ENCODE measurements at regions not wholly inside any gene's neighbourhood (a gene's known extent, or its start where the extent isn't known, plus 50 kb on each side); places are given as distances from the start of the nearest gene placed in this dataset.

GRCh38 chr7:49137978-49138377 lies 213.6 kb downstream of the CDC14C start:
- TF ChIP-seq SUZ12 (IDR thresholded peaks at IDR 0.05; ENCODE audit: extremely low read depth, insufficient read depth, insufficient read length) (no peak), ZNF274 (IDR thresholded peaks at IDR 0.05; ENCODE audit: low read depth, low read length) (no peak), YY1 (IDR thresholded peaks at IDR 0.05; ENCODE audit: insufficient read depth, insufficient read length) (no peak)
- no peak overlapping the region for H3K4me3 ChIP-seq (ENCODE audit: insufficient read length, low read depth)
- H3K9me3 ChIP-seq (ENCODE audit: insufficient read depth, low read length) = no peaks in the 10 kb centered on the region
- H3K9ac ChIP-seq (ENCODE audit: insufficient read length, low read depth) = no peak overlapping the region
- no peaks in the 10 kb centered on the region for H3K36me3 ChIP-seq (ENCODE audit: insufficient read depth, insufficient read length, low read length)
- H3K4me1 ChIP-seq (ENCODE audit: insufficient read depth, insufficient read length) = no peaks in the 10 kb centered on the region
- no peaks in the 10 kb centered on the region for H3K27me3 ChIP-seq (ENCODE audit: insufficient read depth, insufficient read length)
- DNase-seq (ENCODE audit: low read depth, low spot score) = no peak

GRCh38 chr7:49150486-49150885 lies 226.1 kb downstream of the CDC14C start:
- Histone ChIP-seq H3K4me1 (ENCODE audit: insufficient read depth, insufficient read length) (no peaks in the 10 kb centered on the region), H3K4me3 (ENCODE audit: insufficient read length, low read depth) (no peak overlapping the region), H3K9me3 (ENCODE audit: insufficient read depth, low read length) (peaks cover 7% of the 10 kb centered on the region; the same call in 1 of the 2 replicates), H3K27me3 (ENCODE audit: insufficient read depth, insufficient read length) (no peaks in the 10 kb centered on the region), H3K36me3 (ENCODE audit: insufficient read depth, insufficient read length, low read length) (no peaks in the 10 kb centered on the region), H3K9ac (ENCODE audit: insufficient read length, low read depth) (no peak overlapping the region)
- DNase-seq (ENCODE audit: low read depth, low spot score) = no peak
- TF ChIP-seq ZNF274 (IDR thresholded peaks at IDR 0.05; ENCODE audit: low read depth, low read length) = no peak
- no peak for TF ChIP-seq YY1 (IDR thresholded peaks at IDR 0.05; ENCODE audit: insufficient read depth, insufficient read length)
- no peak for TF ChIP-seq SUZ12 (IDR thresholded peaks at IDR 0.05; ENCODE audit: extremely low read depth, insufficient read depth, insufficient read length)

GRCh38 chr7:49151146-49151545 lies 226.8 kb downstream of the CDC14C start:
- Histone ChIP-seq H3K9ac (ENCODE audit: insufficient read length, low read depth) (no peak overlapping the region), H3K4me1 (ENCODE audit: insufficient read depth, insufficient read length) (no peaks in the 10 kb centered on the region), H3K4me3 (ENCODE audit: insufficient read length, low read depth) (no peak overlapping the region), H3K9me3 (ENCODE audit: insufficient read depth, low read length) (peaks cover 7% of the 10 kb centered on the region; the same call in 1 of the 2 replicates), H3K27me3 (ENCODE audit: insufficient read depth, insufficient read length) (no peaks in the 10 kb centered on the region), H3K36me3 (ENCODE audit: insufficient read depth, insufficient read length, low read length) (no peaks in the 10 kb centered on the region)
- DNase-seq (ENCODE audit: low read depth, low spot score) = no peak
- TF ChIP-seq SUZ12 (IDR thresholded peaks at IDR 0.05; ENCODE audit: extremely low read depth, insufficient read depth, insufficient read length) (no peak), ZNF274 (IDR thresholded peaks at IDR 0.05; ENCODE audit: low read depth, low read length) (no peak), YY1 (IDR thresholded peaks at IDR 0.05; ENCODE audit: insufficient read depth, insufficient read length) (no peak)

GRCh38 chr7:49158321-49158720 lies 234.0 kb downstream of the CDC14C start:
- no peak overlapping the region for H3K9ac ChIP-seq (ENCODE audit: insufficient read length, low read depth)
- no peak overlapping the region for H3K4me3 ChIP-seq (ENCODE audit: insufficient read length, low read depth)
- no peak for DNase-seq (ENCODE audit: low read depth, low spot score)
- peaks cover 10% of the 10 kb centered on the region; the same call in 1 of the 2 replicates for H3K9me3 ChIP-seq (ENCODE audit: insufficient read depth, low read length)
- no peaks in the 10 kb centered on the region for H3K27me3 ChIP-seq (ENCODE audit: insufficient read depth, insufficient read length)
- no peaks in the 10 kb centered on the region for H3K36me3 ChIP-seq (ENCODE audit: insufficient read depth, insufficient read length, low read length)
- no peak for TF ChIP-seq YY1 (IDR thresholded peaks at IDR 0.05; ENCODE audit: insufficient read depth, insufficient read length)
- TF ChIP-seq SUZ12 (IDR thresholded peaks at IDR 0.05; ENCODE audit: extremely low read depth, insufficient read depth, insufficient read length) = no peak
- TF ChIP-seq ZNF274 (IDR thresholded peaks at IDR 0.05; ENCODE audit: low read depth, low read length) = no peak
- H3K4me1 ChIP-seq (ENCODE audit: insufficient read depth, insufficient read length) = no peaks in the 10 kb centered on the region

- no peaks in the 10 kb centered on the region for H3K36me3 ChIP-seq (ENCODE audit: insufficient read depth, insufficient read length, low read length)
- no peak overlapping the region for H3K9ac ChIP-seq (ENCODE audit: insufficient read length, low read depth)
- no peak overlapping the region for H3K4me3 ChIP-seq (ENCODE audit: insufficient read length, low read depth)
- H3K27me3 ChIP-seq (ENCODE audit: insufficient read depth, insufficient read length) = no peaks in the 10 kb centered on the region
- TF ChIP-seq ZNF274 (IDR thresholded peaks at IDR 0.05; ENCODE audit: low read depth, low read length) (no peak), YY1 (IDR thresholded peaks at IDR 0.05; ENCODE audit: insufficient read depth, insufficient read length) (no peak), SUZ12 (IDR thresholded peaks at IDR 0.05; ENCODE audit: extremely low read depth, insufficient read depth, insufficient read length) (no peak)
- peaks cover 10% of the 10 kb centered on the region; the same call in 1 of the 2 replicates for H3K9me3 ChIP-seq (ENCODE audit: insufficient read depth, low read length)
- H3K4me1 ChIP-seq (ENCODE audit: insufficient read depth, insufficient read length) = no peaks in the 10 kb centered on the region
- DNase-seq (ENCODE audit: low read depth, low spot score) = no peak
Measured at GRCh38 chr7:49159536-49159935, 235.2 kb downstream of the CDC14C start.

GRCh38 chr7:49166441-49166840 lies 242.1 kb downstream of the CDC14C start:
- H3K4me3 ChIP-seq (ENCODE audit: insufficient read length, low read depth) = no peak overlapping the region
- no peaks in the 10 kb centered on the region for H3K9me3 ChIP-seq (ENCODE audit: insufficient read depth, low read length)
- TF ChIP-seq SUZ12 (IDR thresholded peaks at IDR 0.05; ENCODE audit: extremely low read depth, insufficient read depth, insufficient read length) = no peak
- no peak for TF ChIP-seq ZNF274 (IDR thresholded peaks at IDR 0.05; ENCODE audit: low read depth, low read length)
- no peak for TF ChIP-seq YY1 (IDR thresholded peaks at IDR 0.05; ENCODE audit: insufficient read depth, insufficient read length)
- no peaks in the 10 kb centered on the region for H3K36me3 ChIP-seq (ENCODE audit: insufficient read depth, insufficient read length, low read length)
- H3K9ac ChIP-seq (ENCODE audit: insufficient read length, low read depth) = no peak overlapping the region
- H3K4me1 ChIP-seq (ENCODE audit: insufficient read depth, insufficient read length) = no peaks in the 10 kb centered on the region
- no peaks in the 10 kb centered on the region for H3K27me3 ChIP-seq (ENCODE audit: insufficient read depth, insufficient read length)
- no peak for DNase-seq (ENCODE audit: low read depth, low spot score)

GRCh38 chr7:49172639-49173038 lies 248.3 kb downstream of the CDC14C start:
- no peaks in the 10 kb centered on the region for H3K27me3 ChIP-seq (ENCODE audit: insufficient read depth, insufficient read length)
- no peaks in the 10 kb centered on the region for H3K9me3 ChIP-seq (ENCODE audit: insufficient read depth, low read length)

More at GRCh38 chr7:49172639-49173038, 248.3 kb downstream of the CDC14C start:
- Histone ChIP-seq H3K4me3 (ENCODE audit: insufficient read length, low read depth) (no peak overlapping the region), H3K4me1 (ENCODE audit: insufficient read depth, insufficient read length) (no peaks in the 10 kb centered on the region), H3K9ac (ENCODE audit: insufficient read length, low read depth) (no peak overlapping the region), H3K36me3 (ENCODE audit: insufficient read depth, insufficient read length, low read length) (no peaks in the 10 kb centered on the region)
- TF ChIP-seq SUZ12 (IDR thresholded peaks at IDR 0.05; ENCODE audit: extremely low read depth, insufficient read depth, insufficient read length) (no peak), YY1 (IDR thresholded peaks at IDR 0.05; ENCODE audit: insufficient read depth, insufficient read length) (no peak), ZNF274 (IDR thresholded peaks at IDR 0.05; ENCODE audit: low read depth, low read length) (no peak)
- DNase-seq (ENCODE audit: low read depth, low spot score) = no peak
